Glutamatergic neuron (in vitro differentiated cells): ENCODE measurements at regions not wholly inside any gene's neighbourhood (a gene's known extent, or its start where the extent isn't known, plus 50 kb on each side); places are given as distances from the start of the nearest gene placed in this dataset.
A peak's percentile ranks its signal among the peaks of the same experiment; 100 is the strongest.

ENCODE experiments used
- DNase-seq: peaks from one replicate; pipeline ENCODE4 v3.0.0; 2022
- H3K27ac Mint-ChIP-seq: one replicate; pipeline ENCODE4 v1.8.0; 2020; ENCODE audit warnings: mild to moderate bottlenecking, mixed read lengths, inconsistent platforms; ENCODE audit not compliant: unreplicated experiment
- H3K27me3 Mint-ChIP-seq: one replicate; pipeline ENCODE4 v1.8.0; 2020; ENCODE audit warnings: mild to moderate bottlenecking, moderate library complexity, mixed read lengths, inconsistent platforms; ENCODE audit not compliant: unreplicated experiment
- H3K36me3 Mint-ChIP-seq: one replicate; pipeline ENCODE4 v1.8.0; 2020; ENCODE audit warnings: mild to moderate bottlenecking, mixed read lengths, inconsistent platforms; ENCODE audit not compliant: unreplicated experiment
- H3K4me1 Mint-ChIP-seq: one replicate; pipeline ENCODE4 v1.8.0; 2020; ENCODE audit warnings: mild to moderate bottlenecking, low read depth, mixed read lengths, inconsistent platforms; ENCODE audit not compliant: unreplicated experiment
- H3K4me3 Mint-ChIP-seq: one replicate; pipeline ENCODE4 v1.8.0; 2020; ENCODE audit warnings: mild to moderate bottlenecking, mixed read lengths, inconsistent platforms; ENCODE audit not compliant: unreplicated experiment
- H3K9me3 Mint-ChIP-seq: one replicate; pipeline ENCODE4 v1.8.0; 2020; ENCODE audit warnings: mild to moderate bottlenecking, moderate library complexity, mixed read lengths, inconsistent platforms; ENCODE audit not compliant: unreplicated experiment
- TF ChIP-seq, protein P1 (sequence below): fragments of 200-600 bp; sonication (generic); IDR thresholded peaks from one replicate; pipeline ENCODE4 v1.5.0; 2021; ENCODE audit not compliant: partially characterized antibody, unreplicated experiment

DNA sequence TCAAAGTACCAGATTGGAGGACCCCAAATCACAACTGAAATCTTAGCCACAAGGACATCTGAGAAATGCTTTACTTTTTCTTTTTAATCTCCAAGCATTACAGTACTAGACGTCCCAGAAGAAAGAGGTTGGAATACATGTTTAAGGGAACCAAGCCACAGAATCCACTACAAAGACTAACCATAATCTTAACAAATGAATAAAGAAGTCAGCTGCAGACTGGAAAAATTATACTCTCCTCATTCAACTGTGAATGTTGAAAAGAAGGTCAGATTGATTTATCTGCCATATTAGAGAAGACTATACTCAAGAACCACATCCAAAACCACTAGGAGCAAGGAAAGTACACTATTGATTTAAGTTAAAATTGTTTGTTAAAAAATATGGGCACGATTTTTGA is 102.1 kb upstream of the ABCB5 start:
- no peaks in the 10 kb centered on the region for H3K27me3 Mint-ChIP-seq
- peak overlapping the region; percentile 18 for H3K27ac Mint-ChIP-seq
- H3K4me3 Mint-ChIP-seq: no peak overlapping the region
- TF ChIP-seq, protein P1, sequence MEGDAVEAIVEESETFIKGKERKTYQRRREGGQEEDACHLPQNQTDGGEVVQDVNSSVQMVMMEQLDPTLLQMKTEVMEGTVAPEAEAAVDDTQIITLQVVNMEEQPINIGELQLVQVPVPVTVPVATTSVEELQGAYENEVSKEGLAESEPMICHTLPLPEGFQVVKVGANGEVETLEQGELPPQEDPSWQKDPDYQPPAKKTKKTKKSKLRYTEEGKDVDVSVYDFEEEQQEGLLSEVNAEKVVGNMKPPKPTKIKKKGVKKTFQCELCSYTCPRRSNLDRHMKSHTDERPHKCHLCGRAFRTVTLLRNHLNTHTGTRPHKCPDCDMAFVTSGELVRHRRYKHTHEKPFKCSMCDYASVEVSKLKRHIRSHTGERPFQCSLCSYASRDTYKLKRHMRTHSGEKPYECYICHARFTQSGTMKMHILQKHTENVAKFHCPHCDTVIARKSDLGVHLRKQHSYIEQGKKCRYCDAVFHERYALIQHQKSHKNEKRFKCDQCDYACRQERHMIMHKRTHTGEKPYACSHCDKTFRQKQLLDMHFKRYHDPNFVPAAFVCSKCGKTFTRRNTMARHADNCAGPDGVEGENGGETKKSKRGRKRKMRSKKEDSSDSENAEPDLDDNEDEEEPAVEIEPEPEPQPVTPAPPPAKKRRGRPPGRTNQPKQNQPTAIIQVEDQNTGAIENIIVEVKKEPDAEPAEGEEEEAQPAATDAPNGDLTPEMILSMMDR: no peak
- peaks cover 42% of the 10 kb centered on the region for H3K4me1 Mint-ChIP-seq
- H3K36me3 Mint-ChIP-seq: no peaks in the 10 kb centered on the region
- no peaks in the 10 kb centered on the region for H3K9me3 Mint-ChIP-seq
- no peak for DNase-seq

DNA sequence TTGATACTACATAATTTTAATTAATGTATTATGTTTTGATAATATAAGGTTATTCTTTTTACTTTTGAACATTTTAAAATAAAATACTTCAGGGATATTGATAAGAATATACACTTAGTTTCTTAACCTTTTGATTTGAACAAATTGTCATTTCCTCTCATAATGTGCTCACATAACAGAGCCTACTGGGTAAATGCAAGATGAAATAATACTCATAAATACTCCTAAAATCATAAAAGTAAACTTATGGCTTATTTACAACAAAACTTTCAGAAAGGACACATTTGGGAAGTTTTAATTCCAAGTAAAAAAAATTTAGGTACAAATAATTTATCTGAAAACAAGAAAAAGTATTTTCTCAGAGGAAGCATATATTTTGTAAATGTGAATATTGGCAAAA is 101.6 kb upstream of the ABCB5 start:
- TF ChIP-seq, protein P1: no peak
- peaks cover 42% of the 10 kb centered on the region for H3K4me1 Mint-ChIP-seq
- H3K36me3 Mint-ChIP-seq: no peaks in the 10 kb centered on the region
- no peaks in the 10 kb centered on the region for H3K27me3 Mint-ChIP-seq
- H3K9me3 Mint-ChIP-seq: no peaks in the 10 kb centered on the region
- H3K27ac Mint-ChIP-seq: no peak overlapping the region
- no peak for DNase-seq
- no peak overlapping the region for H3K4me3 Mint-ChIP-seq

DNA sequence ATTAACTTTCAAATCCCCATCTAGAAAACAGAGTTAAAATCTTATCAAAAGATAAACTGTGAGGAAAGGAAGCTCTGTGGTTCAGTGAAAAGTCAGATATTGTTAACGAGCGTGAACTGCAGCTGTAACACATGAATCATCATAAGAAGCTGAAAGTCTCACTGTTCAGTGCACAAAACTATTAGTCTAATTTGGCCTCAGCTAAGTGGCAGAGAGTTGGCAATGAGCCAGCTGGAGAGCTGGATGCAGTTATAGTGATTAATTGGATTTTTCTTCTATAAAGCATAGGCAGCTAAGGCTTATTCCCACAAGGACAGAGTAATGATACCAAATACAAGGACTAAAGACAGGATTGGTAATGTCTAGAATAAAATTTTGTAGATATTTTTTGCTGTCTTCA is 101.1 kb upstream of the ABCB5 start:
- Mint-ChIP-seq H3K27me3 (no peaks in the 10 kb centered on the region), H3K9me3 (no peaks in the 10 kb centered on the region), H3K36me3 (no peaks in the 10 kb centered on the region), H3K4me3 (peak overlapping the region; percentile 58), H3K27ac (peak overlapping the region; percentile 88), H3K4me1 (peaks cover 40% of the 10 kb centered on the region)
- peak; percentile 73 for DNase-seq
- TF ChIP-seq, protein P1: no peak

DNA sequence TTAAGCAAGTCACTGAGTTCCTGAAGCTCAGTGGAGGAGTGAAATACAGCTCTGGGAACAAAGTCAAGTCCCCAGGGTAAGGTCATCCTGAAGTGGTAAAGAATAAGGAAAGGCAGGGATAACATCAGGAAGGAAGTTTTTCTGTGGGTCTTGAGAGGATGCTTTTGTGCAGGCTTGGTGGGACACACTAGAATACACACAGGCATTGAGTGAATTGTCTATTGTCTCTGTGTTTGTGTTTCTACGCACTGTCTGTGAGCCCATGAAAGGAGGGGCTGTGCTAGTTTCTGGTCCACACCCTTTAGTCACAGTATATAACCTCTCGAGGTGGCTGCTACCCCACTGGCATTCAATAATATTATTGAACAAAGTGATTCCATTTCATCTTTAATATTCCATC is 95.8 kb upstream of the ABCB5 start:
- TF ChIP-seq, protein P1: no peak
- Mint-ChIP-seq H3K9me3 (peaks cover 2% of the 10 kb centered on the region), H3K4me1 (peaks cover 4% of the 10 kb centered on the region), H3K4me3 (no peak overlapping the region), H3K27me3 (no peaks in the 10 kb centered on the region), H3K27ac (no peak overlapping the region), H3K36me3 (no peaks in the 10 kb centered on the region)
- no peak for DNase-seq

DNA sequence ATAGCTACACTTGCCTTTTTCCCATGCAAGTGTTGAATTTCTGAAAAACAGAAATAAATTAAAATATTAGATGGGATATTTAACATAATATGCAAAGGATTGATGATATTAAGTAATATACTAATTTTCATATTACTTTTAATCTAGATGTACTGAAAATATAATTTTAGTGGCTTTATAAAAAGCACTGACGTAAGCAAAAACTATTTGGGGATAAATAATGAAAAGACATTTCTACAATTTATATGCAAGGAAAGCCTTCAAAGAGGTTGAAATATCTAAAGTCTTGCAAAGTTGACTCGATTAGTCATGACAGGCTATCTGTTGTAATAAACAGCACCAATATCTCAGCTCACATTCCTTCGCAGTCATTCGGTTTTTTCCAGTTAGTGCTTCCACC is 94.9 kb upstream of the ABCB5 start:
- TF ChIP-seq, protein P1: no peak
- Mint-ChIP-seq H3K9me3 (peaks cover 2% of the 10 kb centered on the region), H3K27ac (no peak overlapping the region), H3K36me3 (no peaks in the 10 kb centered on the region), H3K4me1 (peaks cover 2% of the 10 kb centered on the region), H3K27me3 (no peaks in the 10 kb centered on the region), H3K4me3 (no peak overlapping the region)
- DNase-seq: no peak
